Activated CD8-positive, alpha-beta memory T cell treated with anti-CD3 and anti-CD28 coated beads, Interleukin-2, amount 10 ng/mL, durations not matched to agents 7 days and 5 days (primary cell): ENCODE measurements at regions not wholly inside any gene's neighbourhood (a gene's known extent, or its start where the extent isn't known, plus 50 kb on each side); places are given as distances from the start of the nearest gene placed in this dataset.
A peak's percentile ranks its signal among the peaks of the same experiment; 100 is the strongest.

Experiments
- ATAC-seq: fragments of 150-1000 bp; cut with Tn5 transposase; one replicate; pipeline ENCODE4 v1.10.0; 2021; ENCODE audit warnings: moderate library complexity
- CTCF ChIA-PET: fragments of 350-600 bp; sonication (Branson Sonifier 250); formaldehyde crosslinking; loops from one replicate; lab custom pipeline; 2021; ENCODE audit warnings: antibody characterized with exemption; lab: Charles Lee
- DNase-seq: peaks from one replicate; pipeline ENCODE4 v3.0.0-alpha.2; 2020
- H3K27ac Mint-ChIP-seq: one replicate; pipeline ENCODE4 v1.8.0; 2021; ENCODE audit warnings: mild to moderate bottlenecking, mixed read lengths
- H3K27me3 Mint-ChIP-seq: one replicate; pipeline ENCODE4 v1.8.0; 2021; ENCODE audit warnings: mixed read lengths
- H3K36me3 Mint-ChIP-seq: one replicate; pipeline ENCODE4 v1.8.0; 2021; ENCODE audit warnings: mild to moderate bottlenecking, mixed read lengths
- H3K4me1 Mint-ChIP-seq: one replicate; pipeline ENCODE4 v1.8.0; 2021; ENCODE audit warnings: mixed read lengths
- H3K4me3 Mint-ChIP-seq: one replicate; pipeline ENCODE4 v1.8.0; 2021; ENCODE audit warnings: mild to moderate bottlenecking, moderate library complexity, mixed read lengths
- H3K9me3 Mint-ChIP-seq: one replicate; pipeline ENCODE4 v1.8.0; 2022; ENCODE audit warnings: low read depth, mixed read lengths

GRCh38 chr6:137434640-137435039 lies 59.6 kb downstream of the OLIG3 start:
- ATAC-seq (no peak), DNase-seq (no peak)
- Mint-ChIP-seq H3K36me3 (no peaks in the 10 kb centered on the region), H3K4me3 (no peak overlapping the region), H3K9me3 (no peaks in the 10 kb centered on the region), H3K4me1 (peaks cover 7% of the 10 kb centered on the region), H3K27ac (no peak overlapping the region), H3K27me3 (peaks cover 11% of the 10 kb centered on the region)
- CTCF ChIA-PET, result no interaction called here

DNA sequence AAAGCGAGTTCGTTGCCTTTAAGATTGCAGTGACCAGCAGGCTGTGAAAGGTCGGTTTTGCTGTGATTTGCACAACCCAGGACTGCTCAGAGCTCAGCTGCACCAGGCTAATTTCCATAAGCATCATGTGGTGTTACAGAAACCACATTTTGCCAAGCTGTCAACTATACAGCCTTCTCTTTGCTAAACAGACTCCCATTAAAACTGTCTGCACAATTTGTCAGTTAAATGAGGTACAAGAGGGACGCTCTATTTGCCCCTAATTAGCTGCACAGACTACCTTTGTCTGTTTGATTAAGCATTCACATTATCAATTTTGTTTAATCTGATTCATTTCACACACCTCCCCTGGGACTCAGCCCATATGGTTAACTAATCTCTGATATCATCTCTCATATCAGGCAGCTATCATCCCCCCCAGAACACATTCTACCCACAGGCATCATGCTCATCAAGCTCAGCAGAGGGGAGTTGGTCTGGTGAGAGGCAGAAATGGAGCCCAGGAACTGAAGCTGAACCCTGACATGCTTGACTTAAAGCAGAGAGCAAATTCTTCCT lies 62.1 kb downstream of the OLIG3 start:
- H3K4me3 Mint-ChIP-seq, result no peak overlapping the region
- H3K27me3 Mint-ChIP-seq, result peaks cover 15% of the 10 kb centered on the region
- DNase-seq (no peak), ATAC-seq (no peak)
- no peak overlapping the region for H3K27ac Mint-ChIP-seq
- H3K9me3 Mint-ChIP-seq, result no peaks in the 10 kb centered on the region
- H3K4me1 Mint-ChIP-seq, result peaks cover 7% of the 10 kb centered on the region
- no peaks in the 10 kb centered on the region for H3K36me3 Mint-ChIP-seq
- CTCF ChIA-PET, result interaction anchor here (0.8 kb wide), 1 partner anchor 39 kb away, joined by 3 read pairs; no protein-coding TSS in a partner anchor

- Mint-ChIP-seq H3K4me1 (peaks cover 7% of the 10 kb centered on the region), H3K4me3 (no peak overlapping the region), H3K27me3 (peaks cover 17% of the 10 kb centered on the region), H3K27ac (no peak overlapping the region), H3K9me3 (no peaks in the 10 kb centered on the region), H3K36me3 (peaks cover 2% of the 10 kb centered on the region)
- ATAC-seq (no peak), DNase-seq (no peak)
- CTCF ChIA-PET, result no interaction called here
Measured at GRCh38 chr6:137430954-137431353, 63.2 kb downstream of the OLIG3 start.

- Mint-ChIP-seq H3K27ac (no peak overlapping the region), H3K4me3 (no peak overlapping the region), H3K4me1 (peaks cover 11% of the 10 kb centered on the region), H3K36me3 (peaks cover 2% of the 10 kb centered on the region), H3K9me3 (no peaks in the 10 kb centered on the region), H3K27me3 (peaks cover 17% of the 10 kb centered on the region)
- DNase-seq (no peak), ATAC-seq (no peak)
- CTCF ChIA-PET, result interaction anchor here (1.5 kb wide), 1 partner anchor 12 kb away, joined by 6 read pairs; no protein-coding TSS in a partner anchor
Measured at GRCh38 chr6:137427656-137428290, 66.4 kb downstream of the OLIG3 start.

GRCh38 chr6:137426007-137426689 lies 68.0 kb downstream of the OLIG3 start:
- H3K36me3 Mint-ChIP-seq, result peaks cover 2% of the 10 kb centered on the region
- no peak for ATAC-seq
- H3K4me3 Mint-ChIP-seq, result no peak overlapping the region
- no peaks in the 10 kb centered on the region for H3K9me3 Mint-ChIP-seq
- no peak for DNase-seq
- peaks cover 11% of the 10 kb centered on the region for H3K4me1 Mint-ChIP-seq
- CTCF ChIA-PET, result interaction anchor here (1.5 kb wide), 1 partner anchor 10 kb away, joined by 6 read pairs; no protein-coding TSS in a partner anchor
- no peak overlapping the region for H3K27ac Mint-ChIP-seq
- H3K27me3 Mint-ChIP-seq, result peaks cover 13% of the 10 kb centered on the region

DNA sequence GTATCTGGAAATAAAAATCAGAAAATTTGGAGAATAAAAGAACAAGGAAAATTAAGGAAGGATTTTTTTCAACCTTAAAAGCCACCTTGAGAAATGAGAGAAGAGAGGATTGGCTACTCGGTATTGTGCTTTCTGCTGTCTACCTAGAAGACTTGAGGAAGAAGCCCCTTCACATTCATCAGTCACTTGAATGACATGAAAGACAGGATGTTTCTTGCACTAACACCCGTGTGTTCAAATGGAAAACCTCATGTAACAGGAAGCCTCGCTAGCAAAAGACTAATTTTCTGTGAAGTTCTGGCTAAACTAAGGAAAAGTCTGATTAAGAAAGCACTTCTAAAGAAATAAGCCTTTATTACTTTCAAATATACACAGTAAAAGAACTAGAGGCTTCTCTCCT lies 69.9 kb downstream of the OLIG3 start:
- no peak overlapping the region for H3K27ac Mint-ChIP-seq
- CTCF ChIA-PET, result interaction anchor here (0.8 kb wide), 2 partner anchors 8 to 165 kb away, joined by 3 read pairs; no protein-coding TSS in a partner anchor
- peaks cover 5% of the 10 kb centered on the region for H3K27me3 Mint-ChIP-seq
- no peak overlapping the region for H3K4me3 Mint-ChIP-seq
- H3K4me1 Mint-ChIP-seq, result peaks cover 11% of the 10 kb centered on the region
- DNase-seq (no peak), ATAC-seq (no peak)
- peaks cover 2% of the 10 kb centered on the region for H3K36me3 Mint-ChIP-seq
- H3K9me3 Mint-ChIP-seq, result no peaks in the 10 kb centered on the region

DNA sequence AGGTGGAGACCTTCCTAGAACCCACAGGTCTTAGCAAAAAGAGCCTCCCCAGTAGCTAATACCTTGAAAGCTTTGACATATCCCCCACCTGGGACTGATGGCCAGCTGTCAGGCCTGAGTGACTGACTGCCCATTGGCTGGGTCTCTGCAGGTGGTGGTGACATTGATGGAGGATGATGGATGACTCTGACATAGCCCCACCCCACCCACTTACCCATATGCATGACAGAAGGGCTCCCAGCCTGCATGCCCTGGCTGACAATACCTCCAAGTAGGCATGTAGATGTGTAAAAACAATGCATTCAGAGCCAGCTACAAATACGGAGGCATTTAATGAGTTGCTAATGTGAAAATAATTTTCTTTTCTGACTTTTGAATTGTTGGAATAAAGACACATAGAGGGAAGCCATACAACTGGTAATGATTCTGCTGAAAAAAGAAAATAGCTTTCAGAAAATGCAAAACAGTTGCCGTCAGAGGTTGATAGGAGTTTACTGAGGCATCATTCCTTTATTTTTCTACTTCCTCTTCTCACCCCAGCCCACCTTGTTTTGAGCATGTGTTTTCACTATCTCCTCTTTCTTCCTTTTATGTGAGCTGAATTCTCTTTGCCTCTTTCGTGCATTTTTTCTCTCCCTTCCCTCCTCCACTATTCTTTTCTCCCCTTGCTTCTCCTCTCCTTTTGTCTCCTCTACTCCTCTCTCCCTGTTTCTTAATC lies 70.6 kb downstream of the OLIG3 start:
- Mint-ChIP-seq H3K27me3 (peaks cover 3% of the 10 kb centered on the region), H3K36me3 (peaks cover 2% of the 10 kb centered on the region), H3K27ac (no peak overlapping the region), H3K4me3 (no peak overlapping the region), H3K9me3 (no peaks in the 10 kb centered on the region), H3K4me1 (peaks cover 11% of the 10 kb centered on the region)
- ATAC-seq (no peak), DNase-seq (no peak)
- CTCF ChIA-PET, result no interaction called here

GRCh38 chr6:137417396-137417795 lies 76.8 kb downstream of the OLIG3 start:
- Mint-ChIP-seq H3K4me3 (no peak overlapping the region), H3K4me1 (peaks cover 8% of the 10 kb centered on the region), H3K9me3 (no peaks in the 10 kb centered on the region), H3K27ac (no peak overlapping the region), H3K36me3 (no peaks in the 10 kb centered on the region), H3K27me3 (peaks cover 7% of the 10 kb centered on the region)
- ATAC-seq, result no peak
- DNase-seq, result no peak
- CTCF ChIA-PET, result interaction anchor here (1.1 to 5.1 kb wide), 5 partner anchors 75 to 323 kb away, joined by 3 to 50 read pairs (median 3); no protein-coding TSS in a partner anchor

DNA sequence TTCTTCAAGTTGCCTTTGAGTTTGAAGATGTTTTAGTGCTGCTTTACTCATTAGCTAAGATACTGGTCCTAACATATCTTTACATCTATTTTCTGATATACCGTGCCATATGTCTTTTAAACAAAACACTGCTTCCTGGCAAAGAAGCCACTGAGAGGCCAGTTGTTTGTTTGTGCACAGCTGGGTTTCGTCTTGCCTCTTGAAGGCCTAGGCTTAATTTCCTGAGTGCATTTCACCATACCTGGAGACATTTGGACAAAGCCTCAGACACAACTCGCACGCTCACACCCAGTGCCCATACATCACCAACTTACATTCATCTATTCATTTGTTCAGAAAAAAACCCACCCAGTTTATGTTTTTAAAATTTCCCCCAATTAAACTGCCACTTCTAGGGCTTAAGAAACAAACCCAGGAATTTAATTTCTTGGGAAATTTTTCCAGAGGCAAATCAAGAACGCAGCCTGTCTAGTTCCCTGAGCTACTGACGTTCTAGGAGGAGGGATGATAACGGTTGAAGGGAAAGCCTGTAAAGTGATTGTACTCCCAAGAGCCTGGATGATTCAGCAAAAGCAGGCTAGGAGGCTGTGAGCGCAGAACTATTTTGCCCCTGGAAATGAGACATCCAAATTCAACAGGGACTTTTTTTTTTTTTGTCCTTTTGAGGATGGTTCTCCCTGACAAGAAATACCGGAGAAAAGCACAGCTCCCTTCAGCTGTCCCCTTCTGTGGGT lies 77.7 kb downstream of the OLIG3 start:
- Mint-ChIP-seq H3K36me3 (no peaks in the 10 kb centered on the region), H3K9me3 (no peaks in the 10 kb centered on the region), H3K27ac (no peak overlapping the region), H3K4me1 (peaks cover 8% of the 10 kb centered on the region), H3K4me3 (no peak overlapping the region), H3K27me3 (peaks cover 7% of the 10 kb centered on the region)
- no peak for DNase-seq
- CTCF ChIA-PET, result interaction anchor here (1.3 to 5.1 kb wide), 5 partner anchors 8 to 322 kb away, joined by 3 to 50 read pairs (median 5); no protein-coding TSS in a partner anchor
- ATAC-seq, result no peak

GRCh38 chr6:137415834-137416190 lies 78.4 kb downstream of the OLIG3 start:
- CTCF ChIA-PET, result interaction anchor here (0.8 to 5.1 kb wide), 18 partner anchors 9 to 331 kb away, joined by 3 to 50 read pairs (median 4); no protein-coding TSS in a partner anchor
- no peaks in the 10 kb centered on the region for H3K36me3 Mint-ChIP-seq
- peak overlapping the region; percentile 73 for H3K4me3 Mint-ChIP-seq
- DNase-seq (no peak), ATAC-seq (no peak)
- H3K4me1 Mint-ChIP-seq, result peaks cover 8% of the 10 kb centered on the region
- no peaks in the 10 kb centered on the region for H3K9me3 Mint-ChIP-seq
- no peak overlapping the region for H3K27ac Mint-ChIP-seq
- peaks cover 7% of the 10 kb centered on the region for H3K27me3 Mint-ChIP-seq

- DNase-seq, result peak; percentile 79
- H3K27ac Mint-ChIP-seq, result peak overlapping the region; percentile 40
- peak overlapping the region; percentile 73 for H3K4me3 Mint-ChIP-seq
- ATAC-seq, result peak; percentile 98
- H3K4me1 Mint-ChIP-seq, result peaks cover 8% of the 10 kb centered on the region
- H3K27me3 Mint-ChIP-seq, result peaks cover 7% of the 10 kb centered on the region
- CTCF ChIA-PET, result interaction anchor here (0.6 to 5.1 kb wide), 26 partner anchors 8 to 591 kb away, joined by 3 to 50 read pairs (median 4); no protein-coding TSS in a partner anchor
- no peaks in the 10 kb centered on the region for H3K36me3 Mint-ChIP-seq
- H3K9me3 Mint-ChIP-seq, result no peaks in the 10 kb centered on the region
Measured at GRCh38 chr6:137415127-137415833, 78.9 kb downstream of the OLIG3 start.

- Mint-ChIP-seq H3K4me3 (peak overlapping the region; percentile 73), H3K27ac (no peak overlapping the region), H3K9me3 (no peaks in the 10 kb centered on the region), H3K36me3 (no peaks in the 10 kb centered on the region), H3K4me1 (peaks cover 8% of the 10 kb centered on the region), H3K27me3 (peaks cover 7% of the 10 kb centered on the region)
- CTCF ChIA-PET, result interaction anchor here (0.6 to 5.1 kb wide), 15 partner anchors 9 to 592 kb away, joined by 3 to 50 read pairs (median 4); no protein-coding TSS in a partner anchor
- no peak for ATAC-seq
- DNase-seq, result no peak
Measured at GRCh38 chr6:137414599-137414998, 79.6 kb downstream of the OLIG3 start.
